ENCODE measurements at regions not wholly inside any gene's neighbourhood (a gene's known extent, or its start where the extent isn't known, plus 50 kb on each side); places are given as distances from the start of the nearest gene placed in this dataset.

DNA sequence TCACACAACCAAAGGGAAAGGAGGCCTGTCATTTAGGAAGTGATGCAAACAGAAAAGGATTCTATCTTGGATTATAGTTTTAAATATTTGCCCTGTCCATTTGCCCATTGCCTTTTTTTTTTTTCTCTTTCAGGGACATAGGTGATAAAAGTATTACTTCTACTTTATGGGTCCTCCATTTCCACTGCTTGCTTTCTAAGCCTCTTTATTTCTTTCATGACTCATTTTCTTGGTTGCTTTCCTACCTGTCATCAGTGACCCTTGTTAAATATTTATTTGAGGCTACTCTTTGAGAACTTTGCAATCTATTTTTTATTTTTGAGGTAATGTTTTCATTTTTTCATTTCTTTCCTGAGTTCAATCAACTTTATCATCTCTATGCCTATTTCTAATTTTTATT lies 522.9 kb upstream of the ARRDC3 start:
- TF ChIP-seq, protein P1, sequence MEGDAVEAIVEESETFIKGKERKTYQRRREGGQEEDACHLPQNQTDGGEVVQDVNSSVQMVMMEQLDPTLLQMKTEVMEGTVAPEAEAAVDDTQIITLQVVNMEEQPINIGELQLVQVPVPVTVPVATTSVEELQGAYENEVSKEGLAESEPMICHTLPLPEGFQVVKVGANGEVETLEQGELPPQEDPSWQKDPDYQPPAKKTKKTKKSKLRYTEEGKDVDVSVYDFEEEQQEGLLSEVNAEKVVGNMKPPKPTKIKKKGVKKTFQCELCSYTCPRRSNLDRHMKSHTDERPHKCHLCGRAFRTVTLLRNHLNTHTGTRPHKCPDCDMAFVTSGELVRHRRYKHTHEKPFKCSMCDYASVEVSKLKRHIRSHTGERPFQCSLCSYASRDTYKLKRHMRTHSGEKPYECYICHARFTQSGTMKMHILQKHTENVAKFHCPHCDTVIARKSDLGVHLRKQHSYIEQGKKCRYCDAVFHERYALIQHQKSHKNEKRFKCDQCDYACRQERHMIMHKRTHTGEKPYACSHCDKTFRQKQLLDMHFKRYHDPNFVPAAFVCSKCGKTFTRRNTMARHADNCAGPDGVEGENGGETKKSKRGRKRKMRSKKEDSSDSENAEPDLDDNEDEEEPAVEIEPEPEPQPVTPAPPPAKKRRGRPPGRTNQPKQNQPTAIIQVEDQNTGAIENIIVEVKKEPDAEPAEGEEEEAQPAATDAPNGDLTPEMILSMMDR (IDR thresholded peaks at IDR 0.05; ENCODE audit: low read depth, low read length), result no peak
- no peak for TF ChIP-seq EZH2phosphoT487 (IDR thresholded peaks at IDR 0.05; ENCODE audit: low read depth)

Measured in OCI-LY3 (cell line).